Thyroid gland (tissue), 4 donors: ENCODE measurements at regions not wholly inside any gene's neighbourhood (a gene's known extent, or its start where the extent isn't known, plus 50 kb on each side); places are given as distances from the start of the nearest gene placed in this dataset.

ENCODE experiments used
- POLR2A ChIP-seq, 2 donors: fragments of 450-650 bp; IDR thresholded peaks; one replicate each; pipeline ENCODE4 v1.6.1; 2017; ENCODE audit warnings: antibody characterized with exemption in 2 of 2, mild to moderate bottlenecking in 2 of 2, moderate library complexity in 1 of 2
- TF ChIP-seq, protein P1 (sequence below), 6 experiments: fragments of 200-600 bp in 3 of 6; fragments of 450-650 bp in 3 of 6; sonication (generic) in 3 of 6; IDR thresholded peaks; one replicate each; pipeline ENCODE4 v1.5.1; 2016 to 2019; ENCODE audit warnings: antibody characterized with exemption in 6 of 6, mild to moderate bottlenecking in 2 of 6, inconsistent platforms in 1 of 6, moderate library complexity in 1 of 6

DNA sequence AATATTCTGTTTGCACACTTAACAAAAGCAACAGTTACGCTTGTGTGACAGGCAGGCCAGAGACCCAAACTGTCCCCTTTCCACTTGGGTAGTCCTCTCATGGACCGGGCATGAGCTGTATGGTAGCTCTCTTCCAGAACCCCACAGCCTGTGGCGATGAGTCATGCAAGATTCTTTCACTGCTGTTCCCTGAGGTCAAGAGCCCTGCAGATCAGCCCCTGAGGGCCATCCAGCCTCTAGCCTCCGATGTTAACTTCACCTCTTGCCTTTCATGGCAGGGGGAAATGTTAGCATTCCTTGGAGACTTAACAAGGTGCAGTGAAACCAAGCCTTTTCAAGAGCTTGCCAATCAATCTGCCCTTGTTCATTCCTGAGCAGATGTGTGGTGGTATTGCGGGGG, 63.2 kb upstream of the DEUP1 start:
- TF ChIP-seq, protein P1, sequence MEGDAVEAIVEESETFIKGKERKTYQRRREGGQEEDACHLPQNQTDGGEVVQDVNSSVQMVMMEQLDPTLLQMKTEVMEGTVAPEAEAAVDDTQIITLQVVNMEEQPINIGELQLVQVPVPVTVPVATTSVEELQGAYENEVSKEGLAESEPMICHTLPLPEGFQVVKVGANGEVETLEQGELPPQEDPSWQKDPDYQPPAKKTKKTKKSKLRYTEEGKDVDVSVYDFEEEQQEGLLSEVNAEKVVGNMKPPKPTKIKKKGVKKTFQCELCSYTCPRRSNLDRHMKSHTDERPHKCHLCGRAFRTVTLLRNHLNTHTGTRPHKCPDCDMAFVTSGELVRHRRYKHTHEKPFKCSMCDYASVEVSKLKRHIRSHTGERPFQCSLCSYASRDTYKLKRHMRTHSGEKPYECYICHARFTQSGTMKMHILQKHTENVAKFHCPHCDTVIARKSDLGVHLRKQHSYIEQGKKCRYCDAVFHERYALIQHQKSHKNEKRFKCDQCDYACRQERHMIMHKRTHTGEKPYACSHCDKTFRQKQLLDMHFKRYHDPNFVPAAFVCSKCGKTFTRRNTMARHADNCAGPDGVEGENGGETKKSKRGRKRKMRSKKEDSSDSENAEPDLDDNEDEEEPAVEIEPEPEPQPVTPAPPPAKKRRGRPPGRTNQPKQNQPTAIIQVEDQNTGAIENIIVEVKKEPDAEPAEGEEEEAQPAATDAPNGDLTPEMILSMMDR (IDR thresholded peaks at IDR 0.05) = no peak
- TF ChIP-seq POLR2A (IDR thresholded peaks at IDR 0.05) = no peak
